A549 (cell line): ENCODE measurements at regions not wholly inside any gene's neighbourhood (a gene's known extent, or its start where the extent isn't known, plus 50 kb on each side); places are given as distances from the start of the nearest gene placed in this dataset.

Experiments
- ATAC-seq, 2 experiments: fragments of 200-7000 bp in 1 of 2; fragments of >200 bp in 1 of 2; cut with Nextera tagmentation in 1 of 2; cut with Tn5 transposase in 1 of 2; 3 replicates each; pipeline versions ENCODE4 v1.8.0 to v1.9.1; 2018 to 2020; ENCODE audit warnings: mild to moderate bottlenecking in 1 of 2, moderate library complexity in 1 of 2
- CTCF ChIA-PET: fragments of 300-600 bp; sonication (Branson Sonifier 250); formaldehyde crosslinking; extraction: SDS; loops from one replicate; lab custom pipeline; 2021; ENCODE audit warnings: antibody characterized with exemption, inconsistent platforms; lab: Yijun Ruan, JAX
- POLR2A ChIA-PET: fragments of 350-600 bp; formaldehyde crosslinking; extraction: SDS; loops from one replicate; lab custom pipeline; 2021; ENCODE audit warnings: antibody characterized with exemption, inconsistent platforms; lab: Yijun Ruan, JAX
- DNase-seq, 2 experiments: peaks; one replicate each; pipeline versions ENCODE4 v3.0.0 to v3.0.0-alpha.2; 2011 to 2016; ENCODE audit warnings: low read depth in 1 of 2, low spot score in 1 of 2
- FAIRE-seq: peaks from 2 replicates; lab custom pipeline; 2011; peaks lifted over from hg19 to GRCh38; lab: Jason Lieb, UNC
- H3K27ac ChIP-seq, 2 experiments: fragments of >200 bp; sonication (Bioruptor Twin); formaldehyde crosslinking; 3 replicates each; pipeline ENCODE4 v1.5.1; 2016 to 2017
- H3K4me1 ChIP-seq: fragments of >200 bp; sonication (Bioruptor Twin); formaldehyde crosslinking; 3 replicates; pipeline ENCODE4 v1.6.1; 2016
- H3K4me2 ChIP-seq: fragments of >200 bp; sonication (Bioruptor Twin); formaldehyde crosslinking; 3 replicates; pipeline ENCODE4 v1.6.1; 2016
- H3K4me3 ChIP-seq: fragments of >200 bp; sonication (Bioruptor Twin); formaldehyde crosslinking; 3 replicates; pipeline ENCODE4 v1.5.1; 2016
- H3K9me3 ChIP-seq: fragments of >200 bp; sonication (Bioruptor Twin); formaldehyde crosslinking; 3 replicates; pipeline ENCODE4 v1.6.1; 2016
- ATOH8 ChIP-seq: fragments of 250-450 bp; sonication (Bioruptor Pico); IDR thresholded peaks from 2 replicates; pipeline ENCODE4 v1.5.0; 2020; ENCODE audit warnings: low read depth, mild to moderate bottlenecking, moderate library complexity
- BCL3 ChIP-seq: fragments of >200 bp; sonication (Bioruptor Twin); formaldehyde crosslinking; IDR thresholded peaks from 3 replicates; pipeline ENCODE4 v1.6.1; 2016
- BHLHE40 ChIP-seq: IDR thresholded peaks from 2 replicates; pipeline ENCODE4 v1.6.1; 2012; ENCODE audit warnings: low read depth, low read length, inconsistent platforms
- CBX2 ChIP-seq: fragments of 200-600 bp; sonication (generic); IDR thresholded peaks from 2 replicates; pipeline ENCODE4 v1.6.1; 2016; ENCODE audit warnings: low read depth, mild to moderate bottlenecking, borderline replicate concordance
- CBX8 ChIP-seq: fragments of 200-600 bp; sonication (generic); IDR thresholded peaks from 2 replicates; pipeline ENCODE4 v1.6.1; 2016
- CEBPB ChIP-seq, 2 experiments: fragments of >200 bp in 1 of 2; sonication (Bioruptor Twin) in 1 of 2; formaldehyde crosslinking in 1 of 2; IDR thresholded peaks; 2 replicates each; pipeline ENCODE4 v1.6.1; 2012 to 2016
- EHMT2 ChIP-seq: fragments of 200-600 bp; sonication (generic); IDR thresholded peaks from 2 replicates; pipeline ENCODE4 v1.6.1; 2016; ENCODE audit warnings: antibody characterized with exemption, low read depth, mild to moderate bottlenecking, moderate library complexity
- ESRRA ChIP-seq: fragments of 150-350 bp; IDR thresholded peaks from 2 replicates; pipeline ENCODE4 v1.6.1; 2014; ENCODE audit warnings: mild to moderate bottlenecking, low read length, borderline replicate concordance
- FOSL2 ChIP-seq, 2 experiments: fragments of 450-650 bp in 1 of 2; fragments of >200 bp in 1 of 2; sonication (Bioruptor Twin) in 1 of 2; formaldehyde crosslinking; IDR thresholded peaks; 2 replicates each; pipeline versions ENCODE4 v1.5.0 to v1.6.1; 2016 to 2020; ENCODE audit warnings: mild to moderate bottlenecking in 1 of 2, moderate library complexity in 1 of 2
- FOXS1 ChIP-seq: fragments of 250-450 bp; sonication (Bioruptor Pico); IDR thresholded peaks from 2 replicates; pipeline ENCODE4 v1.5.0; 2020; ENCODE audit warnings: mild to moderate bottlenecking, moderate library complexity
- HEYL ChIP-seq: fragments of 250-450 bp; sonication (Bioruptor Pico); IDR thresholded peaks from 2 replicates; pipeline ENCODE4 v1.8.0; 2021; ENCODE audit warnings: mild to moderate bottlenecking, moderate library complexity
- HMGXB4 ChIP-seq: fragments of 250-450 bp; sonication (Bioruptor Pico); IDR thresholded peaks from 2 replicates; pipeline ENCODE4 v1.5.0; 2021; ENCODE audit warnings: mild to moderate bottlenecking, moderate library complexity, borderline replicate concordance
- HOXB13 ChIP-seq: fragments of 250-450 bp; sonication (Bioruptor Pico); IDR thresholded peaks from 2 replicates; pipeline ENCODE4 v1.5.0; 2020; ENCODE audit warnings: low read depth, mild to moderate bottlenecking, moderate library complexity
- HOXB5 ChIP-seq: fragments of 250-450 bp; sonication (Bioruptor Pico); IDR thresholded peaks from 2 replicates; pipeline ENCODE4 v1.5.0; 2020; ENCODE audit warnings: mild to moderate bottlenecking, moderate library complexity
- KDM1A ChIP-seq: fragments of 200-600 bp; sonication (generic); IDR thresholded peaks from 2 replicates; pipeline ENCODE4 v1.6.1; 2016; ENCODE audit warnings: low read depth, mild to moderate bottlenecking
- MAFK ChIP-seq: fragments of 450-650 bp; IDR thresholded peaks from 2 replicates; pipeline ENCODE4 v1.6.1; 2014; ENCODE audit not compliant: partially characterized antibody
- MAZ ChIP-seq: fragments of 150-350 bp; IDR thresholded peaks from 2 replicates; pipeline ENCODE4 v1.6.1; 2014; ENCODE audit warnings: antibody characterized with exemption, low read depth, low read length, borderline replicate concordance
- MYC ChIP-seq: IDR thresholded peaks from 2 replicates; pipeline ENCODE4 v1.6.1; 2012; ENCODE audit warnings: mild to moderate bottlenecking, inconsistent platforms, low read length, improper control_type of control experiment, borderline replicate concordance
- NFE2L2 ChIP-seq: fragments of 150-350 bp; conservative IDR thresholded peaks from 2 replicates; pipeline ENCODE4 v1.6.1; 2014; ENCODE audit warnings: low read length
- RAD21 ChIP-seq, 2 experiments: fragments of >200 bp in 1 of 2; sonication (Bioruptor Twin) in 1 of 2; formaldehyde crosslinking in 1 of 2; IDR thresholded peaks in 1 of 2; conservative IDR thresholded peaks in 1 of 2; 2 replicates in 1 of 2; 3 replicates in 1 of 2; pipeline ENCODE4 v1.6.1; 2012 to 2018; ENCODE audit warnings: inconsistent platforms in 1 of 2
- REST ChIP-seq: fragments of 200-600 bp; sonication (generic); IDR thresholded peaks from 2 replicates; pipeline ENCODE4 v1.6.1; 2016; ENCODE audit warnings: antibody characterized with exemption, mild to moderate bottlenecking, moderate library complexity
- RFX5 ChIP-seq: fragments of 450-650 bp; IDR thresholded peaks from 2 replicates; pipeline ENCODE4 v1.7.1; 2014; ENCODE audit warnings: antibody characterized with exemption, mild to moderate bottlenecking, moderate library complexity
- RNF2 ChIP-seq: fragments of 200-600 bp; sonication (generic); IDR thresholded peaks from 2 replicates; pipeline ENCODE4 v1.6.1; 2016; ENCODE audit warnings: low read depth, mild to moderate bottlenecking, antibody characterized with exemption, moderate library complexity, borderline replicate concordance
- SMC3 ChIP-seq: fragments of >200 bp; sonication (Bioruptor Twin); formaldehyde crosslinking; IDR thresholded peaks from 3 replicates; pipeline ENCODE4 v1.6.1; 2018; ENCODE audit warnings: inconsistent platforms
- TP53 ChIP-seq: fragments of 250-450 bp; sonication (Bioruptor Pico); IDR thresholded peaks from 2 replicates; pipeline ENCODE4 v1.5.0; 2021; ENCODE audit warnings: mild to moderate bottlenecking, moderate library complexity
- ZFP36 ChIP-seq: fragments of 450-650 bp; IDR thresholded peaks from 2 replicates; pipeline ENCODE4 v1.6.1; 2014; ENCODE audit warnings: borderline replicate concordance; ENCODE audit not compliant: partially characterized antibody
- ZSCAN20 ChIP-seq: fragments of 250-450 bp; sonication (Bioruptor Pico); IDR thresholded peaks from 2 replicates; pipeline ENCODE4 v1.8.0; 2022; ENCODE audit warnings: mild to moderate bottlenecking, moderate library complexity
- WGBS: methylation state at CpG from one replicate; pipeline ENCODE4 v1.1.6; 2017; ENCODE audit errors: missing lambda C conversion rate; 5-methylcytosine and 5-hydroxymethylcytosine counted together

- POLR2A ChIA-PET = no interaction called here
- Histone ChIP-seq H3K4me2 (no peak overlapping the region), H3K9me3 (no peaks in the 10 kb centered on the region), H3K4me3 (no peak overlapping the region), H3K4me1 (no peaks in the 10 kb centered on the region), H3K27ac (no peak overlapping the region)
- ATAC-seq (no peak), DNase-seq (no peak), FAIRE-seq (no peak)
- CTCF ChIA-PET = no interaction called here
- TF ChIP-seq ATOH8 (CRISPR knock-in tag) (no peak), TP53 (CRISPR knock-in tag) (no peak), RAD21 (conservative IDR thresholded peaks at IDR 0.05 in 1 of 2, IDR thresholded peaks at IDR 0.05 in 1 of 2) (no peak), HOXB13 (CRISPR knock-in tag) (no peak), MAZ (no peak), CBX8 (no peak), HOXB5 (CRISPR knock-in tag) (no peak), MAFK (no peak), NFE2L2 (no peak), SMC3 (no peak), KDM1A (no peak), RFX5 (no peak), ESRRA (no peak), REST (no peak), ZSCAN20 (CRISPR knock-in tag) (no peak), RNF2 (no peak), CBX2 (no peak), BHLHE40 (no peak)
- 15% methylated on average over 1 of the region's 1 CpG for WGBS
These were observed 180.2 kb downstream of the EPM2A start for GRCh38 chr6:145555084-145555483.

- H3K4me1 ChIP-seq = no peaks in the 10 kb centered on the region
- DNase-seq (no peak), FAIRE-seq (no peak), ATAC-seq (no peak)
- TF ChIP-seq SMC3 (no peak), FOSL2 (IDR thresholded peaks at IDR 0.05) (no peak), FOSL2 (CRISPR knock-in tag; IDR thresholded peaks at IDR 0.05) (no peak), ZFP36 (no peak), FOXS1 (CRISPR knock-in tag) (no peak), HMGXB4 (CRISPR knock-in tag) (no peak), MYC (no peak), TP53 (CRISPR knock-in tag) (no peak), BCL3 (no peak), EHMT2 (no peak), REST (no peak), RNF2 (no peak), ZSCAN20 (CRISPR knock-in tag) (no peak), CEBPB (IDR thresholded peaks at IDR 0.05) (no peak), HEYL (no peak)
- ChIA-PET POLR2A (no interaction called here), CTCF (no interaction called here)
- H3K4me2 ChIP-seq = no peak overlapping the region
- no peak overlapping the region for H3K4me3 ChIP-seq
- no peak overlapping the region for H3K27ac ChIP-seq
- no peaks in the 10 kb centered on the region for H3K9me3 ChIP-seq
These were observed 177.8 kb downstream of the EPM2A start for GRCh38 chr6:145557474-145557873.
